Esophagus muscularis mucosa (tissue), 4 donors: ENCODE measurements at regions not wholly inside any gene's neighbourhood (a gene's known extent, or its start where the extent isn't known, plus 50 kb on each side); places are given as distances from the start of the nearest gene placed in this dataset.

Source experiments
- DNase-seq: peaks from one replicate; pipeline ENCODE4 v3.0.0-alpha.2; 2017; ENCODE audit errors: extremely low spot score
- H3K27ac ChIP-seq, 4 donors: fragments of 200-600 bp; sonication (generic); replicated peaks in 1 of 4; 1 replicate in 3 of 4; 2 replicates in 1 of 4; pipeline ENCODE4 v1.5.1; 2016 to 2019; ENCODE audit warnings: mild to moderate bottlenecking in 1 of 4
- H3K27me3 ChIP-seq, 4 donors: fragments of 200-600 bp; sonication (generic); one replicate each; pipeline versions ENCODE4 v1.5.1 to v1.6.0; 2016 to 2019
- H3K36me3 ChIP-seq, 4 donors: fragments of 200-600 bp; sonication (generic); one replicate each; pipeline ENCODE4 v1.5.1; 2016 to 2019
- H3K4me1 ChIP-seq, 4 donors: fragments of 200-600 bp; sonication (generic); one replicate each; pipeline ENCODE4 v1.5.1; 2016 to 2019
- H3K4me3 ChIP-seq, 4 donors: fragments of 200-600 bp; sonication (generic); 1 replicate in 2 of 4; 2 replicates in 2 of 4; pipeline ENCODE4 v1.5.1; 2016 to 2019; ENCODE audit warnings: mild to moderate bottlenecking in 4 of 4, moderate library complexity in 1 of 4
- H3K9me3 ChIP-seq, 4 donors: fragments of 200-600 bp; sonication (generic); 1 replicate in 3 of 4; 2 replicates in 1 of 4; pipeline ENCODE4 v1.5.1; 2016 to 2019
- EP300 ChIP-seq: sonication (generic); formaldehyde crosslinking; IDR thresholded peaks from one replicate; pipeline ENCODE4 v1.6.1; 2017; ENCODE audit warnings: antibody characterized with exemption
- POLR2A ChIP-seq: fragments of 450-650 bp; IDR thresholded peaks from one replicate; pipeline ENCODE4 v1.6.1; 2017; ENCODE audit warnings: antibody characterized with exemption, moderate library complexity, mild to moderate bottlenecking, low read depth
- POLR2AphosphoS5 ChIP-seq, 2 donors: sonication (generic); formaldehyde crosslinking; IDR thresholded peaks; one replicate each; pipeline ENCODE4 v1.6.1; 2017; ENCODE audit warnings: antibody characterized with exemption in 2 of 2
- WGBS: methylation state at CpG from one replicate; pipeline ENCODE4 v1.1.5; 2018; 5-methylcytosine and 5-hydroxymethylcytosine counted together
- intact Hi-C: fragments of 100-400 bp; cut with DNase I; formaldehyde crosslinking; loops from one replicate; pipeline ENCODE4 v1.15.1; 2023
- TF ChIP-seq, protein P1 (sequence below), 3 experiments: fragments of 200-600 bp in 2 of 3; fragments of 450-650 bp in 1 of 3; sonication (generic) in 2 of 3; IDR thresholded peaks; one replicate each; pipeline ENCODE4 v1.5.1; 2017 to 2019; ENCODE audit warnings: antibody characterized with exemption in 3 of 3, mild to moderate bottlenecking in 2 of 3, moderate library complexity in 1 of 3

DNA sequence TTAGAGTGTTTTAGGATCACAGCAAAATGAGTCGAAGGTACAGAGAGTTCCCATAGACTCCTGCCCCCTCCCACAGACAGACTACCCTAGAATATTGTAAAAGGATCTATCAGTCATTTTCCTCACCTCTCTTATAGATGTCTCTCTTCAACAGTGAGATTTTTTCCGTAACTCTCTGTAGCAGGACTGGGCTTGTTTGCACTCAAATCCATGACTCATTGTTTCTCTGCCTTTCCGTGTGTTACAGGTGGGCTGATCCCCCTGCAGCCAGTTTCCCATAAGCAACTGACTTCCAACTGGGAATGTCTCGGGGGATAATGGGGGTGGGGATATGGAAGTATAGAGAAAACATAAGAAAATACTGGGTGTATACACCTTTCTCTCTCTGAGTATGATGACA lies 921.0 kb downstream of the GATA3 start:
- 65% methylated on average over 4 of the region's 4 CpGs for WGBS

DNA sequence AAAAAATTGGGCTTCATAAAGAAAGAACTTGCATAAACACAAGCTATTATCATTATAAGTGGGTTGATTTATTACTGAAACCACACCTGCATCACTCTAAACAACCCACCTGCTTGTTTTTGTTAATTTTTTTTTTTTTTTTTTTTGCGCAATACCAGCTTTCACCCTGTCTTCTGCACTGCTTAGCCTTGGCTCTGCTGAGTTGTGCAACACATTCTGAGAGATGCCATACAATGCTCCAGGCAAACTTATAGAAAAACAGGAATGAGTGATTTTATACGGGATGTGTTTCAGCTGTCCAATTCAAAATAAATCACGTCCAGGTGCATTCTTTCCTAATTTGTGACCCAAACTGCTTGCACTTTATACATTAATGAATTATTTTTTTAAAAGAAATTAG lies 923.6 kb downstream of the GATA3 start:
- Histone ChIP-seq H3K9me3 (no peaks in the 10 kb centered on the region), H3K4me1 (no peaks in the 10 kb centered on the region), H3K27me3 (peaks cover 0 to 6% (median 0%) of the 10 kb centered on the region in 4 donors), H3K36me3 (no peaks in the 10 kb centered on the region), H3K27ac (no peak overlapping the region), H3K4me3 (no peak overlapping the region)
- TF ChIP-seq EP300, result no peak
- no peak for TF ChIP-seq POLR2A
- TF ChIP-seq POLR2AphosphoS5 (IDR thresholded peaks at IDR 0.05), result no peak
- TF ChIP-seq, protein P1, sequence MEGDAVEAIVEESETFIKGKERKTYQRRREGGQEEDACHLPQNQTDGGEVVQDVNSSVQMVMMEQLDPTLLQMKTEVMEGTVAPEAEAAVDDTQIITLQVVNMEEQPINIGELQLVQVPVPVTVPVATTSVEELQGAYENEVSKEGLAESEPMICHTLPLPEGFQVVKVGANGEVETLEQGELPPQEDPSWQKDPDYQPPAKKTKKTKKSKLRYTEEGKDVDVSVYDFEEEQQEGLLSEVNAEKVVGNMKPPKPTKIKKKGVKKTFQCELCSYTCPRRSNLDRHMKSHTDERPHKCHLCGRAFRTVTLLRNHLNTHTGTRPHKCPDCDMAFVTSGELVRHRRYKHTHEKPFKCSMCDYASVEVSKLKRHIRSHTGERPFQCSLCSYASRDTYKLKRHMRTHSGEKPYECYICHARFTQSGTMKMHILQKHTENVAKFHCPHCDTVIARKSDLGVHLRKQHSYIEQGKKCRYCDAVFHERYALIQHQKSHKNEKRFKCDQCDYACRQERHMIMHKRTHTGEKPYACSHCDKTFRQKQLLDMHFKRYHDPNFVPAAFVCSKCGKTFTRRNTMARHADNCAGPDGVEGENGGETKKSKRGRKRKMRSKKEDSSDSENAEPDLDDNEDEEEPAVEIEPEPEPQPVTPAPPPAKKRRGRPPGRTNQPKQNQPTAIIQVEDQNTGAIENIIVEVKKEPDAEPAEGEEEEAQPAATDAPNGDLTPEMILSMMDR (IDR thresholded peaks at IDR 0.05), result no peak
- intact Hi-C loops, result no loop called here
- no peak for DNase-seq
- 75% methylated on average over 3 of the region's 3 CpGs for WGBS

More for the DNA sequence above, 921.0 kb downstream of the GATA3 start:
- DNase-seq, result no peak
- H3K27ac ChIP-seq, result no peak overlapping the region
- intact Hi-C loops, result no loop called here
- no peaks in the 10 kb centered on the region for H3K9me3 ChIP-seq
- no peaks in the 10 kb centered on the region for H3K36me3 ChIP-seq
- H3K27me3 ChIP-seq, result peaks cover 0 to 6% (median 0%) of the 10 kb centered on the region in 4 donors
- H3K4me1 ChIP-seq, result no peaks in the 10 kb centered on the region
- TF ChIP-seq POLR2AphosphoS5 (IDR thresholded peaks at IDR 0.05) (no peak), POLR2A (no peak), EP300 (no peak)
- TF ChIP-seq, protein P1 (IDR thresholded peaks at IDR 0.05), result no peak
- no peak overlapping the region for H3K4me3 ChIP-seq

DNA sequence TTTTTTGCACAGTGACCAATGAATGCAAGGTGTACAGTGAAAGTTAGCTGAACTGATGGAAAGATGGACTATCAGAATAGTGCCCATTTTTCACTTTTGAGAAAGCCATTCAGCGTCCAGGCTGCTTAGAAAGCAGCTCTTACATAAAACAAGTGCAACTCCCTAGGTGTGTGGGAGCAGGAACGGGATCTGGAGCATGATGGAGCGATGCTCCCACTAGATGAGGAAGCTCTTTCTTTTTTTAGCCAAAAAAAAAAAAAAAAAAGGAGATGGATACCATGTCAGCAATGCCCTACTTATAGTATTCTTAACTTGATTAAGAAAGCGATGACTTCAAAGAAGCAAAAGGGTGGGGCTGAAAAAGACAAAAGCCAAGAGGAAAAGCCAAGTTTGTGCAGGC lies 925.5 kb downstream of the GATA3 start:
- Histone ChIP-seq H3K9me3 (no peaks in the 10 kb centered on the region), H3K4me3 (no peak overlapping the region), H3K27me3 (peaks cover 0 to 6% (median 0%) of the 10 kb centered on the region in 4 donors), H3K4me1 (no peaks in the 10 kb centered on the region), H3K27ac (no peak overlapping the region), H3K36me3 (no peaks in the 10 kb centered on the region)
- WGBS, result 83% methylated on average over 4 of the region's 4 CpGs
- no peak for DNase-seq
- intact Hi-C loops, result no loop called here
- TF ChIP-seq EP300 (no peak), POLR2AphosphoS5 (IDR thresholded peaks at IDR 0.05) (no peak), POLR2A (no peak)
- TF ChIP-seq, protein P1 (IDR thresholded peaks at IDR 0.05), result no peak

DNA sequence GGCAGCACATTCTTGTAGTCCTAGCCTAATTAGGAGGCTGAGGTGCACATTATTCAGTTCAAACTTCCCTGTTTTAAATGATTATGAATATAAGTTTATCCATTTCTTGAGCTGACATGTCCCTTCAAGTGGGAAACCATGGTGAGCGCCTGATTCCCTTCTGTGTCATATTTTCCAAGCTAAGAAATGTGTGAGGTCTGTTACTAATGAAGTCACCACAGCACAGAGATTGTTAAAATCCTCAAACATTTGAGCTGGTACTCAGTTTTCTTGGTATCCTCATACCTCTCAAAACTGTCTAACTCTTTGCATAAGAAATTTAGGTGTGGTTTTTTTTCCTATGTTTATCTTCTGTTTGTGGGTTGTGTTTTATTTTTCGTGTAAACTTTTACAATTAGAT lies 926.8 kb downstream of the GATA3 start:
- Histone ChIP-seq H3K4me3 (no peak overlapping the region), H3K4me1 (no peaks in the 10 kb centered on the region), H3K9me3 (no peaks in the 10 kb centered on the region), H3K27me3 (no peaks in the 10 kb centered on the region), H3K36me3 (no peaks in the 10 kb centered on the region), H3K27ac (no peak overlapping the region)
- TF ChIP-seq, protein P1 (IDR thresholded peaks at IDR 0.05), result no peak
- TF ChIP-seq POLR2AphosphoS5 (IDR thresholded peaks at IDR 0.05), result no peak
- 70% methylated on average over 2 of the region's 2 CpGs for WGBS
- no peak for DNase-seq
- intact Hi-C loops, result no loop called here

DNA sequence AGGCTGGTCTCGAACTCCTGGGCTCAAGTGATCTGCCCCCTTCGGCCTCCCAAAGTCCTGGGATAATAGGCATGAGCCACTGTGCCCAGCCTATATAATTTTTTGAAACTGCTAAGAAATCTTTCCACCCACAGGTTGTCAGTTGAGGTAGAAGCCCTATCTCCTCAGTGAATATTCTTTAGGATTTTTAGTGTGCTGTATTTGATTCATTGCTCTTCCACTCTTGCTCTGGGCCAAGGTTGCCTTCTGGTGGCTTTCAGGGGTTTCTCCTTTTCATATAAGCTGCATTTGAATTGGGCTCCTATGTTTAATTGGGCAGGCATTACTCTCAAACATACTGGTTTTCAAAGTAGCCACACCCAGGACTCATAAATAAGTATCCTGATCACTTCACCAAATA lies 931.2 kb downstream of the GATA3 start:
- no peak for DNase-seq
- Histone ChIP-seq H3K27ac (no peak overlapping the region), H3K9me3 (no peaks in the 10 kb centered on the region), H3K27me3 (no peaks in the 10 kb centered on the region), H3K4me3 (no peak overlapping the region), H3K4me1 (no peaks in the 10 kb centered on the region), H3K36me3 (no peaks in the 10 kb centered on the region)
- intact Hi-C loops, result no loop called here
- 100% methylated on average over 2 of the region's 2 CpGs for whole genome bisulfite sequencing
- no peak for TF ChIP-seq POLR2AphosphoS5 (IDR thresholded peaks at IDR 0.05)
- no peak for TF ChIP-seq POLR2A
- TF ChIP-seq EP300, result no peak
- TF ChIP-seq, protein P1 (IDR thresholded peaks at IDR 0.05), result no peak
